Stimulated activated naive CD8-positive, alpha-beta T cell treated with anti-CD3 and anti-CD28 coated beads, Interleukin-15, amount 100 ng/mL, for 72 hours (primary cell): ENCODE measurements at regions not wholly inside any gene's neighbourhood (a gene's known extent, or its start where the extent isn't known, plus 50 kb on each side); places are given as distances from the start of the nearest gene placed in this dataset.

Experiments
- ATAC-seq: fragments of 150-1000 bp; cut with Tn5 transposase; 2 replicates; pipeline ENCODE4 v1.10.0; 2021; ENCODE audit warnings: mild to moderate bottlenecking, moderate library complexity
- DNase-seq, 2 donors: peaks; one replicate each; pipeline ENCODE4 v3.0.0; 2021 to 2022
- H3K27ac Mint-ChIP-seq, 2 donors: one replicate each; pipeline ENCODE4 v1.8.0; 2022; ENCODE audit warnings: mild to moderate bottlenecking in 2 of 2, mixed read lengths in 2 of 2, moderate library complexity in 2 of 2
- H3K27me3 Mint-ChIP-seq: one replicate; pipeline ENCODE4 v1.8.0; 2022; ENCODE audit warnings: mixed read lengths
- H3K4me1 Mint-ChIP-seq: one replicate; pipeline ENCODE4 v1.8.0; 2022; ENCODE audit warnings: mild to moderate bottlenecking, mixed read lengths
- H3K4me3 Mint-ChIP-seq, 2 donors: one replicate each; pipeline ENCODE4 v1.8.0; 2022; ENCODE audit warnings: mild to moderate bottlenecking in 2 of 2, mixed read lengths in 2 of 2, moderate library complexity in 1 of 2
- H3K9me3 Mint-ChIP-seq, 2 donors: one replicate each; pipeline ENCODE4 v1.8.0; 2022; ENCODE audit warnings: mixed read lengths in 2 of 2

- peaks cover 39% of the 10 kb centered on the region for H3K27me3 Mint-ChIP-seq
- H3K4me3 Mint-ChIP-seq, result no peak overlapping the region
- H3K4me1 Mint-ChIP-seq, result peaks cover 15% of the 10 kb centered on the region
- DNase-seq (no peak), ATAC-seq (no peak)
- no peaks in the 10 kb centered on the region for H3K9me3 Mint-ChIP-seq
- no peak overlapping the region for H3K27ac Mint-ChIP-seq
Measured at GRCh38 chr1:30819244-30819571, 61.6 kb upstream of the LAPTM5 start.

DNA sequence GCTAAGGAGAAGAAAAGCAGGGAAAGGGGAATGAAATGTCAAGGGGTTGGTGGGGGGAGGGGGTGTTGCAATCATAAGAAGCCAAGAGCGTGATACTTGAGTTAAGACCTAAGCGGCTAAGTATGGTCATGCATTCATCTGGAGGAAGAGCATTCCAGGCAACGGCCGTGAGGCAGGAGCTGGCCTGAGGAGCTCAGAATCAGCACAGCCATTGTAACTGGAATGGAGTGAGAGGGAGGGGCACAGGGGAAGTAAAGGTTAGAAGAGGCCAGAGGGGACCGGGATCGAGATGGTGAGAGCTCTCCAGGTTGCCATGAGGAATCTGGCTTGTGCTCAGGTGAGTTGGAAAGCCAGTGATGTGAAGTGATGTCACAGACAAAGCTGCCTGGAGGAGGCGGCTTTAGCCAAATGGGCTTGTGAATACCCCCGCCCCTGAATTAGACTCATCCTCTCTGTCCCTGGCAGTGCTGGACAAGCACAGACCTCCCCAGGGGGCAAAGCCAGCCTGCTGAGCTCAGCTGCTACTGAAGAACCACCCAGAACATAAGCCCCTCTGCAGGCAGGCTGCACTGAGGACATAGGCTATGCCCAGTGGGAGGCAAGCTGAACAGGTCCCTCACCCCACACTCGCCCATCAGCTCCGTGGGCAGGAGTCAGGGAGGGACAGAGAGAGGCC, 61.1 kb upstream of the LAPTM5 start:
- Mint-ChIP-seq H3K27me3 (peaks cover 34% of the 10 kb centered on the region), H3K4me1 (peaks cover 10% of the 10 kb centered on the region), H3K27ac (no peak overlapping the region), H3K9me3 (no peaks in the 10 kb centered on the region), H3K4me3 (no peak overlapping the region)
- DNase-seq (no peak), ATAC-seq (no peak)

DNA sequence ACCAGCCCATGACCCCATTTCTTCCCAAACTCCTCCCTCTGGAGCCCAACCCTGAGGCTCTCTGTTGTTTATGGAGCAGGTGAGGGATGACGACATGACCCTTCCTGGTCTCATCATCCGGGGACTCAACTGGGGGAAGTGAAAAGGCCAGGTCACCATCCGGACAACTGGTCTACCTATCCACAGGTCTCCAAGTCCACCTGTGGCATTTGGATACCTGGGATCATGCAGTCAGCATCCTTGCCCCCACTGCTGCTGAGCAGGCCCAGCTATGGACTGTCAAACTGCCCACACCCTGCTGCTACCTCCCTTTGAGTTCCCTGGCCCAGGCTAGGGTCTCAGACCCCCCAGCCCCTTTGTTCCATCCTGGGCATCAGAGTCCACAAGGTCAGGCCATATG, 60.0 kb upstream of the LAPTM5 start:
- Mint-ChIP-seq H3K27me3 (peaks cover 22% of the 10 kb centered on the region), H3K27ac (no peak overlapping the region), H3K4me1 (no peaks in the 10 kb centered on the region), H3K4me3 (no peak overlapping the region), H3K9me3 (no peaks in the 10 kb centered on the region)
- ATAC-seq (no peak), DNase-seq (no peak)

DNA sequence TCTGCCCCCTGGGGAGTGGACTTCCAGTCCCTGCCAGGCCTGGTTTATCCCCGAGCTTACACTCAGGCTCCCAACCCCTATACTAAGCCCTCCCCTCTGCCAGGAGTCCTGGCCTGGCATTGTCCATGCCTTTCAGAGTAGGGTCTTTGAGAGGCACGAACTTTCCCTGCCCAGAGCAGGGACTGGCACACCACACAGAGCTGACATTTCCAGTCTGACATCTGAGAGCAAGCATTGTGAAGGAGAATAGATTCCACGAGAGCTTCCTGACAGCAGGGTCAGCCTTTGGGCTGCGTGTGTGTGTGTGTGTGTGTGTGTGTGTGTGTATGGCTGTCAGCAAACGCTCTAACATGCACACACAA, 59.5 kb upstream of the LAPTM5 start:
- Mint-ChIP-seq H3K27me3 (peaks cover 17% of the 10 kb centered on the region), H3K9me3 (no peaks in the 10 kb centered on the region), H3K27ac (no peak overlapping the region), H3K4me3 (no peak overlapping the region), H3K4me1 (no peaks in the 10 kb centered on the region)
- DNase-seq (no peak), ATAC-seq (no peak)

GRCh38 chr1:30816211-30817076, 58.9 kb upstream of the LAPTM5 start:
- no peaks in the 10 kb centered on the region for H3K9me3 Mint-ChIP-seq
- H3K4me1 Mint-ChIP-seq, result no peaks in the 10 kb centered on the region
- no peak overlapping the region for H3K4me3 Mint-ChIP-seq
- ATAC-seq (no peak), DNase-seq (no peak)
- no peak overlapping the region for H3K27ac Mint-ChIP-seq
- H3K27me3 Mint-ChIP-seq, result peaks cover 11% of the 10 kb centered on the region

GRCh38 chr1:30815556-30815955, 58.0 kb upstream of the LAPTM5 start:
- DNase-seq, result no peak
- no peaks in the 10 kb centered on the region for H3K9me3 Mint-ChIP-seq
- no peaks in the 10 kb centered on the region for H3K4me1 Mint-ChIP-seq
- H3K27me3 Mint-ChIP-seq, result peaks cover 12% of the 10 kb centered on the region
- H3K27ac Mint-ChIP-seq, result no peak overlapping the region
- H3K4me3 Mint-ChIP-seq, result no peak overlapping the region
- no peak for ATAC-seq

- Mint-ChIP-seq H3K27me3 (peaks cover 14% of the 10 kb centered on the region), H3K9me3 (no peaks in the 10 kb centered on the region), H3K4me1 (no peaks in the 10 kb centered on the region), H3K4me3 (no peak overlapping the region), H3K27ac (no peak overlapping the region)
- no peak for ATAC-seq
- DNase-seq, result no peak
Measured at GRCh38 chr1:30814292-30814691, 56.7 kb upstream of the LAPTM5 start.

- H3K4me1 Mint-ChIP-seq, result peaks cover 5% of the 10 kb centered on the region
- no peak for DNase-seq
- H3K9me3 Mint-ChIP-seq, result no peaks in the 10 kb centered on the region
- no peak overlapping the region for H3K27ac Mint-ChIP-seq
- no peak overlapping the region for H3K4me3 Mint-ChIP-seq
- ATAC-seq, result no peak
- H3K27me3 Mint-ChIP-seq, result peaks cover 31% of the 10 kb centered on the region
Measured at GRCh38 chr1:30812076-30812475, 54.5 kb upstream of the LAPTM5 start.

DNA sequence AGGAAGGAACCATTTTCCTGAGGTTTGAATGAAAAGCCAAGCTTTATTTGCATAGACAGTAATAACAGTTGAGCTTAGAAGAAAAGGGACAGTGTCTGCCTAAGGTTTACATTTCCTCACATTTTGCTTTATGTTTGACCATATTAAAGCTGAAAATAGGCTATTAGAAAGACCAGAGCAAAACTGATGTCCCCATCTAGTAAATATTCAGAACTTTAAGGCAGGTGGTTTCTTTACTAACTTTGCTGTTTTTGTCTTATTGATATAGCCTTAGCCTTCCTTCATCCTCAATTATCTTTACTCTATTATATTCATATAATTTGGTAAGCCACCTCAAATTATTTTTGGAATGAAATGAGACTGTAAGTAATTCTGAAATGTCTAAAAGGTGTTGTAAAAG, 53.6 kb upstream of the LAPTM5 start:
- peaks cover 40% of the 10 kb centered on the region for H3K27me3 Mint-ChIP-seq
- no peak overlapping the region for H3K4me3 Mint-ChIP-seq
- no peak for DNase-seq
- no peak overlapping the region for H3K27ac Mint-ChIP-seq
- H3K9me3 Mint-ChIP-seq, result no peaks in the 10 kb centered on the region
- ATAC-seq, result no peak
- peaks cover 5% of the 10 kb centered on the region for H3K4me1 Mint-ChIP-seq

- peaks cover 5% of the 10 kb centered on the region for H3K4me1 Mint-ChIP-seq
- no peak for ATAC-seq
- H3K27ac Mint-ChIP-seq, result no peak overlapping the region
- no peak overlapping the region for H3K4me3 Mint-ChIP-seq
- H3K9me3 Mint-ChIP-seq, result no peaks in the 10 kb centered on the region
- no peak for DNase-seq
- peaks cover 46% of the 10 kb centered on the region for H3K27me3 Mint-ChIP-seq
Measured at GRCh38 chr1:30810416-30811080, 53.0 kb upstream of the LAPTM5 start.

GRCh38 chr1:30809514-30810263, 52.1 kb upstream of the LAPTM5 start:
- no peaks in the 10 kb centered on the region for H3K9me3 Mint-ChIP-seq
- H3K27ac Mint-ChIP-seq, result no peak overlapping the region
- peaks cover 5% of the 10 kb centered on the region for H3K4me1 Mint-ChIP-seq
- DNase-seq, result no peak
- peaks cover 55% of the 10 kb centered on the region for H3K27me3 Mint-ChIP-seq
- H3K4me3 Mint-ChIP-seq, result no peak overlapping the region
- no peak for ATAC-seq

DNA sequence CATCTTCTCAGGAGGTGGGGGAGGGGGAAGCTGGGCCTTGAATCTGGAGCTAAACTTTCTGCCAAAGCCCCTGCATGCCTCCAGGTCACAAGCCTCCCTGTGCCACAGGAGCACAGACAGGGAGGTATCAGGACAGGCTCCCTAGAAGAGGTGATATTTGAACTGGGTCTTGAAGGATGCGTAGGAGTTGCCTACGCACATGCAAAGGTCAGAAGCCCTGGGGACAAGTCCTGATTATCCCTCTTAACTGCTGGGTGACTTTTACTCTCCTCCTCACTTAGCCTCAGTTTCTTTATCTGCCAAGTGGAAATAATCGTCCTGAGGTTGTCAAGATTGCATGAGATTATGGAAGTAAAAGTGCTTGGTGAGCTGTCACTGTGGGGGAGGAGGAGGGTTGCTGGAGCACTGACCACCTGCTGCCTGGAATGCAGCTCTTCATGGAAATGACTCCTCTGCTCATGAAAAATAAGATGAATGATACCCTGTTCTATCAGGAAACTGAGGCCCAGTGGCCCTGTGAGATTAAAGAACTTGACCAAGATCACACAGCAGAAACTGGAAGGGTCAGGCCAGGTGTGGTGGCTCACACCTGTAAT, 50.6 kb upstream of the LAPTM5 start:
- Mint-ChIP-seq H3K27ac (no peak overlapping the region), H3K27me3 (peaks cover 70% of the 10 kb centered on the region), H3K4me3 (no peak overlapping the region), H3K4me1 (peaks cover 5% of the 10 kb centered on the region), H3K9me3 (no peaks in the 10 kb centered on the region)
- ATAC-seq (no peak), DNase-seq (no peak)

DNA sequence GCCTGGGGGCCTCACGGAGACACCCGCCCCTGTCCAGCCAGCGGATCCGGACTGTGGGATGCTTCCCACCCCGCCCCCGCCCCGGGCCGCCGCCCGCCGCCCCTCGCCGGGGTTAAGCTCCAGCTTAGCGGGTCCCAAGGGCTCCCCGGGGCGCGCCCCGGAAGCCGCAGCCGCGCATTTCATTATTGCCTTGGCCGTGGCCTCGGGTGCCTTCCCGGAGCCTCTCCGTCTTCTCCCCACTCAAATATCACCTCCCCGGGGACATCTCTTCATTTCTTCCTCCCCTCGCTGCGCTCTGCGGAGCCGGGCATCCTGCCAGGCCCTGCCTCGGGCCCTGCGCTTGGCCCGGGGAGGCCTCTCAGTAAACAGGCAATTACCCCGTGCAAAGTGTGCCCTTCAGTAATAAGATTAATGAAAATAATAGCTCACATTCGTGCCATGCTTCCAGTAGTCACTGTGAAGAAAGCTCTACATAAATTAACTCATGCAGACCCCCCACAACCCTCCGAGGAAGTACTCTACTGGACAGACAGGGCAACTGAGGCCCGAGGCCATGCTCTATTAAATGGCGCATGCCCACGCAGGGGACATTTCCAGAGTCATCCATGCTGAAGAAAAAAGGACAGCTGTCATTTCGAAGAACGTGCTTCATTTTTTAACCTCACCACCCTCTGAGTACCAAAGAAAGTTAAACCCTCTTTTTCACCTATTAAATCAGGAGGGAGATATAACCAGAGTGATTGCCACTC, 49.9 kb upstream of the LAPTM5 start:
- peaks cover 5% of the 10 kb centered on the region for H3K4me1 Mint-ChIP-seq
- DNase-seq (no peak), ATAC-seq (no peak)
- H3K27ac Mint-ChIP-seq, result no peak overlapping the region
- peak overlapping the region in 1 of 2 donors; percentile 50 for H3K4me3 Mint-ChIP-seq
- peaks cover 72% of the 10 kb centered on the region for H3K27me3 Mint-ChIP-seq
- no peaks in the 10 kb centered on the region for H3K9me3 Mint-ChIP-seq
